Activated T-cell treated with anti-CD3 and anti-CD28 coated beads, Interleukin-2, amount 50 U/mL, for 48 hours (primary cell): ENCODE measurements at regions not wholly inside any gene's neighbourhood (a gene's known extent, or its start where the extent isn't known, plus 50 kb on each side); places are given as distances from the start of the nearest gene placed in this dataset.
"Not testable (repeated sequence)": the region's sequence is repeated elsewhere in the genome, so short reads cannot be mapped to it uniquely, and the experiment has no call there.

Source experiments
- DNase-seq, 2 experiments: peaks; one replicate each; pipeline ENCODE4 v3.0.0-alpha.2; 2020

GRCh38 chr5:32534041-32534440 lies 51.3 kb upstream of the SUB1 start:
- no peak for DNase-seq

- DNase-seq: peak; percentile 55 to 67
These were observed 53.4 kb upstream of the SUB1 start for GRCh38 chr5:32531885-32532520.

GRCh38 chr5:32527321-32527720 lies 58.0 kb upstream of the SUB1 start:
- DNase-seq: not testable (repeated sequence)

DNA sequence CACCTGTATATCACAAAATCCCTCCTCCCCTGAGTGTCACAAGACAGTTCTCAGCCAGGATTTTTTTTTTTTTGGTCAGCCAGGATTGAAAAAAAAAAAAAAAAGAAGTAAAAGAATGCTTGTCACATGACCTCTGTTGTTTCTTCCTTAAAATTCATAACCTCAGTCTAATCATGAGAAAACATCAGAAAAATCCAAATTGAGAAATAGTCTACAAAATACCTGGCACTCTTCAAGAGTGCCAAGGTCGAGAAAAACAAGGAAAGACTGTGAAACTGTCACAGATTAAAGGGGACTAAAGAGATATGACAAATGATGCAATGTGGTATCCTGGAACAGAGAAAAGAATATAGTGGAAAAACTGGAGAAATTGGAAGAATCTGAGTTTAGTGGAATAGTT lies 58.5 kb upstream of the SUB1 start:
- DNase-seq: no peak

- DNase-seq: no peak
These were observed 61.7 kb upstream of the SUB1 start for GRCh38 chr5:32523625-32524024.

GRCh38 chr5:32522429-32523143 lies 62.8 kb upstream of the SUB1 start:
- DNase-seq: peak; percentile 48 to 62

DNA sequence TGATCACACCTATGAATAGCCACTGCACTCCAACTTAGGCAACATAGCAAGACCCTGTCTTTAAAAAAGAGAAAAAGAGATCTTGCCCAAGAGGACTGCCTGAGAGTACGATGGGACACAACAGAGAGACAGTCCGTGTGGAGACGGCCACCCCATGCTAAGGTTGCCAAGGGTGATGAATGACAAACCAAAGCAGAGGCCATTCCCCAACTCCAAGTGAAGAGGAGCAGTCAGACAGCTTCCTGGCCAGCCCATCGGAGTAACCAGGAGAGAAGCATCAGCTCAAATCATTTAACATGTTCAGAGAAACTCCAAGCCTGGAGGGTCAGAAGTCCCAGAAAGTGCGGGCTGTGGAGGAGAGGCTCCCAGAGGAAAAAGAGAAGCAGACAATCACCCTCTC lies 63.9 kb upstream of the SUB1 start:
- no peak for DNase-seq

- no peak for DNase-seq
These were observed 64.4 kb upstream of the SUB1 start for GRCh38 chr5:32520972-32521371.

- no peak for DNase-seq
These were observed 65.0 kb upstream of the SUB1 start for GRCh38 chr5:32520356-32520755.

GRCh38 chr5:32519508-32519907 lies 65.8 kb upstream of the SUB1 start:
- no peak for DNase-seq

- no peak for DNase-seq
These were observed 70.3 kb upstream of the ZFR start for GRCh38 chr5:32514806-32515205.

- DNase-seq: no peak
These were observed 68.4 kb upstream of the ZFR start for GRCh38 chr5:32512926-32513325.

GRCh38 chr5:32511776-32512374 lies 67.3 kb upstream of the ZFR start:
- no peak for DNase-seq

GRCh38 chr5:32510860-32511259 lies 66.3 kb upstream of the ZFR start:
- no peak for DNase-seq

- DNase-seq: no peak
These were observed 64.6 kb upstream of the ZFR start for GRCh38 chr5:32508806-32509805.

- DNase-seq: no peak
These were observed 63.3 kb upstream of the ZFR start for GRCh38 chr5:32507738-32508434.

GRCh38 chr5:32506799-32507198 lies 62.3 kb upstream of the ZFR start:
- DNase-seq: no peak

- DNase-seq: no peak
These were observed 61.7 kb upstream of the ZFR start for GRCh38 chr5:32506201-32506661.

GRCh38 chr5:32505756-32506155 lies 61.2 kb upstream of the ZFR start:
- no peak for DNase-seq

DNA sequence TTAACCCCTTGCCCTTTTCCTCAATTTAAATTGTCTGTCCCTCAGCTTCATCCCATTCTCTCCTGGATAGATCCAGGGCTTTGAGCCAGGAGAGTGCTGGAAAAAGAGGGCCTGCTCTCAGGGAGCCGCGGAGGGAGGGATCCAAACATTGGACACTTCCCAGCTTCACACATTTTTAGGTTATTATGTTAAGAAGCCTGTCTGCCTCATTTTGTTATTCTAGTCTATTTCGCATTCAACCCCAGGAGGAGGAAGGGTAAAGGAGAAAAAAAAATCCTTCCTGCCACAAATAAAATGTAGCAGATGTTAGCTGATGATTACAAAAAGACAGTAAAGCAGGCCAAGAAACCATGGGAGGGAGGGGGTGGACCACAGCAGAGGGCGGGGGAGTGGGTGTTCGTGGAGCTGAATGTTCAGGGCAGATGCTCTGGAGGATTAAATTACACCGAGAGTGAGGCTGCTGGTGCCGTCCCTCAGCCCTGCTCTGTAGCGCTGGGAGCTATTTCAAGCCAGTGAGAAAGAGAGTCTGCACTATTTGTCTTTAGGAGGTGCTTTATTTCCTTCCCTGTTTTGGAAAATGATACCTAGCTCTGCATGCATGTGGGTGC lies 60.6 kb upstream of the ZFR start:
- DNase-seq: no peak

DNA sequence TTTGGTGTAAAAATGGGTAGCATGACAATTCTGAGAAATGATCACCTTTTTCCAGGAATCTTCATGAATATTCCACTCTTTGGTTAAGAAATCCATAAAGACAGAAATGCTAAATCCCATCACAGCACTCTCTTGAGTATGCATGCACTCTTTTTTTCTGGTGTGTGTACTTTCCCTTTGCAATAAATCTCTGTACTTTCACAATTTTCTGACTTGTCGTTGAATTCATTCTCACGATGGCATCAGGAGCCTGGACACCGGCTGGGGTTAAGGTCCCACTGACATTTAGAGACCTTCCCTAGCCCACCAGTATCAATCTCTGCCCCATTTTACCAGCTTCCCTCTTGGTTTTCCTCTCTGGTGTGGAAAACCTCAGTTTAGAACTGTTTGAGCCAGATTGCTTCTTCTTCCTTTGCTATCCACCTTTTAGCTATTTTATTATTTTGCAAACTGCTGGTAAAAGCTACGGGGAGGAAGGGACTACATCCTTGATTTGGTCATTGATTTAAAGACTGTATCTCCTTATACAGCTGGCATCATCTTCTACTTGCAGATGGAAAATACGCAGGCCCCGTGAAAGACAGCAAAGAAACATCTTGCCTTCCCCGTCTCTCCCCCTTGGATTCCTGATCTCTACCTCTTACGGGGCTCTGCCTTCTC lies 59.9 kb upstream of the ZFR start:
- DNase-seq: no peak
